Peyer's patch (tissue), 4 donors: ENCODE measurements at regions not wholly inside any gene's neighbourhood (a gene's known extent, or its start where the extent isn't known, plus 50 kb on each side); places are given as distances from the start of the nearest gene placed in this dataset.

ENCODE experiments used
- CTCF ChIP-seq, 6 experiments: fragments of 450-650 bp in 4 of 6; fragments of 200-600 bp in 2 of 6; sonication (generic) in 1 of 6; IDR thresholded peaks; one replicate each; pipeline ENCODE4 v1.5.1; 2017 to 2019; ENCODE audit warnings: antibody characterized with exemption in 6 of 6, mild to moderate bottlenecking in 3 of 6, moderate library complexity in 1 of 6
- POLR2A ChIP-seq, 2 donors: fragments of 450-650 bp; IDR thresholded peaks; one replicate each; pipeline ENCODE4 v1.5.1; 2017; ENCODE audit warnings: antibody characterized with exemption in 2 of 2, mild to moderate bottlenecking in 2 of 2, moderate library complexity in 2 of 2

GRCh38 chr1:106276871-106277270 lies 779.6 kb upstream of the PRMT6 start:
- TF ChIP-seq POLR2A (IDR thresholded peaks at IDR 0.05): no peak
- TF ChIP-seq CTCF (IDR thresholded peaks at IDR 0.05): no peak
